ENCODE measurements at regions not wholly inside any gene's neighbourhood (a gene's known extent, or its start where the extent isn't known, plus 50 kb on each side); places are given as distances from the start of the nearest gene placed in this dataset.

- no peak overlapping the region for H3K4me2 ChIP-seq
- H3K4me3 ChIP-seq = no peak overlapping the region
- H3K4me1 ChIP-seq (ENCODE audit: insufficient read depth) = no peaks in the 10 kb centered on the region
- peaks cover 4% of the 10 kb centered on the region; the same call in 2 of the 3 replicates for H3K9me3 Mint-ChIP-seq
- peaks cover 4% of the 10 kb centered on the region for H3K27me3 Mint-ChIP-seq (ENCODE audit: insufficient read depth, low read depth, poor library complexity)
- no peak for DNase-seq (ENCODE audit: low spot score)
- TF ChIP-seq ETS1 (IDR thresholded peaks at IDR 0.05) (no peak), STAT1 (IDR thresholded peaks at IDR 0.05; ENCODE audit: unreplicated experiment) (no peak), NANOG (IDR thresholded peaks at IDR 0.05; ENCODE audit: borderline replicate concordance) (no peak), POLR2AphosphoS5 (IDR thresholded peaks at IDR 0.05; ENCODE audit: low read depth) (no peak), EZH2phosphoT487 (IDR thresholded peaks at IDR 0.05; ENCODE audit: unreplicated experiment) (no peak), CTCF (conservative IDR thresholded peaks at IDR 0.05; ENCODE audit: low read depth in 2 of 2) (no peak), ZNF331 (CRISPR knock-in tag; IDR thresholded peaks at IDR 0.05; ENCODE audit: low read depth) (no peak), CREB1 (CRISPR knock-in tag; IDR thresholded peaks at IDR 0.05; ENCODE audit: low read depth) (no peak), ZNF462 (CRISPR knock-in tag; IDR thresholded peaks at IDR 0.05) (no peak), ZNF114 (CRISPR knock-in tag; IDR thresholded peaks at IDR 0.05) (no peak), JUNB (IDR thresholded peaks at IDR 0.05; ENCODE audit: unreplicated experiment) (no peak), EZH2 (IDR thresholded peaks at IDR 0.05; ENCODE audit: low read depth, unreplicated experiment) (no peak), REST (IDR thresholded peaks at IDR 0.05; ENCODE audit: unreplicated experiment) (no peak)
- no peaks in the 10 kb centered on the region for H3K4me1 Mint-ChIP-seq
- no peaks in the 10 kb centered on the region for H3K36me3 Mint-ChIP-seq (ENCODE audit: low read depth)
- H3K27ac Mint-ChIP-seq = no peak overlapping the region
- peaks cover 17% of the 10 kb centered on the region; the same call in 1 of the 2 replicates for H3K9me2 ChIP-seq (ENCODE audit: insufficient read depth)
- no peaks in the 10 kb centered on the region; the same call in 1 of the 2 replicates for H3K36me3 ChIP-seq (ENCODE audit: insufficient read depth)
- H2AFZ ChIP-seq = no peak overlapping the region
- no peak overlapping the region for H3K4me3 Mint-ChIP-seq
- ATAC-seq = no peak
- no peaks in the 10 kb centered on the region for H4K20me1 ChIP-seq (replicated peaks; ENCODE audit: insufficient read depth)
- H3F3A ChIP-seq (replicated peaks; ENCODE audit: low read depth) = no peaks in the 10 kb centered on the region
- no peaks in the 10 kb centered on the region for H3K27me3 ChIP-seq (ENCODE audit: insufficient read depth)
- H3K27ac ChIP-seq (ENCODE audit: low read depth) = no peak overlapping the region
- no peaks in the 10 kb centered on the region for H3K79me2 ChIP-seq (replicated peaks; ENCODE audit: insufficient read depth)
These were observed 73.2 kb downstream of the AKR1C4 start for GRCh38 chr10:5269791-5270190.
